H1 (cell line): ENCODE measurements at regions not wholly inside any gene's neighbourhood (a gene's known extent, or its start where the extent isn't known, plus 50 kb on each side); places are given as distances from the start of the nearest gene placed in this dataset.

Experiments used
- CHD2 ChIP-seq: IDR thresholded peaks from 2 replicates; pipeline ENCODE4 v1.6.1; 2012; ENCODE audit warnings: low read length, improper control_type of control experiment
- CTBP2 ChIP-seq: IDR thresholded peaks from 2 replicates; pipeline ENCODE4 v1.7.0; 2011; ENCODE audit warnings: borderline replicate concordance, mild to moderate bottlenecking, moderate library complexity, mixed read lengths, low read length; ENCODE audit not compliant: insufficient read depth, insufficient read length
- FOSL1 ChIP-seq: IDR thresholded peaks from 2 replicates; pipeline ENCODE4 v1.6.1; 2011; ENCODE audit warnings: mild to moderate bottlenecking, low read depth, low read length, moderate library complexity; ENCODE audit not compliant: insufficient read depth
- JUN ChIP-seq: IDR thresholded peaks from 2 replicates; pipeline ENCODE4 v1.6.1; 2011; ENCODE audit warnings: low read depth, mild to moderate bottlenecking, improper control_type of control experiment, low read length
- NRF1 ChIP-seq: IDR thresholded peaks from 2 replicates; pipeline ENCODE4 v1.6.1; 2011; ENCODE audit warnings: mild to moderate bottlenecking, low read depth, low read length, improper control_type of control experiment
- RFX5 ChIP-seq: IDR thresholded peaks from 2 replicates; pipeline ENCODE4 v1.6.1; 2011; ENCODE audit warnings: low read depth, low read length, improper control_type of control experiment, borderline replicate concordance
- SP2 ChIP-seq: IDR thresholded peaks from 2 replicates; pipeline ENCODE4 v1.6.1; 2012; ENCODE audit warnings: mild to moderate bottlenecking, low read length, inconsistent platforms
- SRF ChIP-seq: IDR thresholded peaks from 2 replicates; pipeline ENCODE4 v1.6.1; 2011; ENCODE audit warnings: mild to moderate bottlenecking, low read depth, low read length, moderate library complexity
- USF2 ChIP-seq: IDR thresholded peaks from 2 replicates; pipeline ENCODE4 v1.6.1; 2011; ENCODE audit warnings: low read length, improper control_type of control experiment
- TF ChIP-seq, protein P1 (sequence below): fragments of 300-600 bp; sonication (generic); IDR thresholded peaks from 2 replicates; pipeline ENCODE4 v1.7.1; 2012; ENCODE audit warnings: low read length, moderate library complexity, mild to moderate bottlenecking, inconsistent platforms; ENCODE audit not compliant: insufficient replicate concordance

- TF ChIP-seq, protein P1, sequence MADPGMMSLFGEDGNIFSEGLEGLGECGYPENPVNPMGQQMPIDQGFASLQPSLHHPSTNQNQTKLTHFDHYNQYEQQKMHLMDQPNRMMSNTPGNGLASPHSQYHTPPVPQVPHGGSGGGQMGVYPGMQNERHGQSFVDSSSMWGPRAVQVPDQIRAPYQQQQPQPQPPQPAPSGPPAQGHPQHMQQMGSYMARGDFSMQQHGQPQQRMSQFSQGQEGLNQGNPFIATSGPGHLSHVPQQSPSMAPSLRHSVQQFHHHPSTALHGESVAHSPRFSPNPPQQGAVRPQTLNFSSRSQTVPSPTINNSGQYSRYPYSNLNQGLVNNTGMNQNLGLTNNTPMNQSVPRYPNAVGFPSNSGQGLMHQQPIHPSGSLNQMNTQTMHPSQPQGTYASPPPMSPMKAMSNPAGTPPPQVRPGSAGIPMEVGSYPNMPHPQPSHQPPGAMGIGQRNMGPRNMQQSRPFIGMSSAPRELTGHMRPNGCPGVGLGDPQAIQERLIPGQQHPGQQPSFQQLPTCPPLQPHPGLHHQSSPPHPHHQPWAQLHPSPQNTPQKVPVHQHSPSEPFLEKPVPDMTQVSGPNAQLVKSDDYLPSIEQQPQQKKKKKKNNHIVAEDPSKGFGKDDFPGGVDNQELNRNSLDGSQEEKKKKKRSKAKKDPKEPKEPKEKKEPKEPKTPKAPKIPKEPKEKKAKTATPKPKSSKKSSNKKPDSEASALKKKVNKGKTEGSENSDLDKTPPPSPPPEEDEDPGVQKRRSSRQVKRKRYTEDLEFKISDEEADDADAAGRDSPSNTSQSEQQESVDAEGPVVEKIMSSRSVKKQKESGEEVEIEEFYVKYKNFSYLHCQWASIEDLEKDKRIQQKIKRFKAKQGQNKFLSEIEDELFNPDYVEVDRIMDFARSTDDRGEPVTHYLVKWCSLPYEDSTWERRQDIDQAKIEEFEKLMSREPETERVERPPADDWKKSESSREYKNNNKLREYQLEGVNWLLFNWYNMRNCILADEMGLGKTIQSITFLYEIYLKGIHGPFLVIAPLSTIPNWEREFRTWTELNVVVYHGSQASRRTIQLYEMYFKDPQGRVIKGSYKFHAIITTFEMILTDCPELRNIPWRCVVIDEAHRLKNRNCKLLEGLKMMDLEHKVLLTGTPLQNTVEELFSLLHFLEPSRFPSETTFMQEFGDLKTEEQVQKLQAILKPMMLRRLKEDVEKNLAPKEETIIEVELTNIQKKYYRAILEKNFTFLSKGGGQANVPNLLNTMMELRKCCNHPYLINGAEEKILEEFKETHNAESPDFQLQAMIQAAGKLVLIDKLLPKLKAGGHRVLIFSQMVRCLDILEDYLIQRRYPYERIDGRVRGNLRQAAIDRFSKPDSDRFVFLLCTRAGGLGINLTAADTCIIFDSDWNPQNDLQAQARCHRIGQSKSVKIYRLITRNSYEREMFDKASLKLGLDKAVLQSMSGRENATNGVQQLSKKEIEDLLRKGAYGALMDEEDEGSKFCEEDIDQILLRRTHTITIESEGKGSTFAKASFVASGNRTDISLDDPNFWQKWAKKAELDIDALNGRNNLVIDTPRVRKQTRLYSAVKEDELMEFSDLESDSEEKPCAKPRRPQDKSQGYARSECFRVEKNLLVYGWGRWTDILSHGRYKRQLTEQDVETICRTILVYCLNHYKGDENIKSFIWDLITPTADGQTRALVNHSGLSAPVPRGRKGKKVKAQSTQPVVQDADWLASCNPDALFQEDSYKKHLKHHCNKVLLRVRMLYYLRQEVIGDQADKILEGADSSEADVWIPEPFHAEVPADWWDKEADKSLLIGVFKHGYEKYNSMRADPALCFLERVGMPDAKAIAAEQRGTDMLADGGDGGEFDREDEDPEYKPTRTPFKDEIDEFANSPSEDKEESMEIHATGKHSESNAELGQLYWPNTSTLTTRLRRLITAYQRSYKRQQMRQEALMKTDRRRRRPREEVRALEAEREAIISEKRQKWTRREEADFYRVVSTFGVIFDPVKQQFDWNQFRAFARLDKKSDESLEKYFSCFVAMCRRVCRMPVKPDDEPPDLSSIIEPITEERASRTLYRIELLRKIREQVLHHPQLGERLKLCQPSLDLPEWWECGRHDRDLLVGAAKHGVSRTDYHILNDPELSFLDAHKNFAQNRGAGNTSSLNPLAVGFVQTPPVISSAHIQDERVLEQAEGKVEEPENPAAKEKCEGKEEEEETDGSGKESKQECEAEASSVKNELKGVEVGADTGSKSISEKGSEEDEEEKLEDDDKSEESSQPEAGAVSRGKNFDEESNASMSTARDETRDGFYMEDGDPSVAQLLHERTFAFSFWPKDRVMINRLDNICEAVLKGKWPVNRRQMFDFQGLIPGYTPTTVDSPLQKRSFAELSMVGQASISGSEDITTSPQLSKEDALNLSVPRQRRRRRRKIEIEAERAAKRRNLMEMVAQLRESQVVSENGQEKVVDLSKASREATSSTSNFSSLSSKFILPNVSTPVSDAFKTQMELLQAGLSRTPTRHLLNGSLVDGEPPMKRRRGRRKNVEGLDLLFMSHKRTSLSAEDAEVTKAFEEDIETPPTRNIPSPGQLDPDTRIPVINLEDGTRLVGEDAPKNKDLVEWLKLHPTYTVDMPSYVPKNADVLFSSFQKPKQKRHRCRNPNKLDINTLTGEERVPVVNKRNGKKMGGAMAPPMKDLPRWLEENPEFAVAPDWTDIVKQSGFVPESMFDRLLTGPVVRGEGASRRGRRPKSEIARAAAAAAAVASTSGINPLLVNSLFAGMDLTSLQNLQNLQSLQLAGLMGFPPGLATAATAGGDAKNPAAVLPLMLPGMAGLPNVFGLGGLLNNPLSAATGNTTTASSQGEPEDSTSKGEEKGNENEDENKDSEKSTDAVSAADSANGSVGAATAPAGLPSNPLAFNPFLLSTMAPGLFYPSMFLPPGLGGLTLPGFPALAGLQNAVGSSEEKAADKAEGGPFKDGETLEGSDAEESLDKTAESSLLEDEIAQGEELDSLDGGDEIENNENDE, result no peak
- TF ChIP-seq FOSL1 (no peak), JUN (no peak), RFX5 (no peak), USF2 (no peak), NRF1 (no peak), CHD2 (no peak), SP2 (no peak), SRF (no peak), CTBP2 (no peak)
Observed at GRCh38 chr11:26199331-26200095, 132.4 kb upstream of the ANO3 start (continued).
